BLaER1 treated with 17β-estradiol and CSF1 and Interleukin-3, amounts not matched to agents 10 nM and 100 nM (cell line): ENCODE measurements at regions not wholly inside any gene's neighbourhood (a gene's known extent, or its start where the extent isn't known, plus 50 kb on each side); places are given as distances from the start of the nearest gene placed in this dataset.

Experiments used
- H3K27ac ChIP-seq, 11 experiments: shearing (Covaris generic); formaldehyde crosslinking; 2 replicates each; pipeline ENCODE4 v1.8.1; 2022
- H3K27me3 ChIP-seq, 11 experiments: shearing (Covaris generic); formaldehyde crosslinking; 2 replicates each; pipeline ENCODE4 v1.8.1; 2022
- H3K36me3 ChIP-seq, 11 experiments: shearing (Covaris generic); formaldehyde crosslinking; 2 replicates each; pipeline ENCODE4 v1.8.1; 2022
- H3K4me1 ChIP-seq, 10 experiments: shearing (Covaris generic); formaldehyde crosslinking; 2 replicates each; pipeline ENCODE4 v1.8.1; 2022
- H3K4me2 ChIP-seq, 11 experiments: shearing (Covaris generic); formaldehyde crosslinking; 2 replicates each; pipeline ENCODE4 v1.8.1; 2022
- H3K4me3 ChIP-seq, 10 experiments: shearing (Covaris generic); formaldehyde crosslinking; 2 replicates each; pipeline ENCODE4 v1.8.1; 2022
- H3K9ac ChIP-seq, 11 experiments: shearing (Covaris generic); formaldehyde crosslinking; 2 replicates each; pipeline ENCODE4 v1.8.1; 2022
- H3K9me3 ChIP-seq, 11 experiments: shearing (Covaris generic); formaldehyde crosslinking; replicated peaks in 1 of 11; 2 replicates each; pipeline ENCODE4 v1.8.1; 2022
- H4K20me1 ChIP-seq, 11 experiments: shearing (Covaris generic); formaldehyde crosslinking; 2 replicates each; pipeline ENCODE4 v1.8.1; 2022
- Cebpa-rat ChIP-seq, 11 experiments: shearing (Covaris generic); IDR thresholded peaks; 2 replicates each; pipeline ENCODE4 v1.8.1; 2022

DNA sequence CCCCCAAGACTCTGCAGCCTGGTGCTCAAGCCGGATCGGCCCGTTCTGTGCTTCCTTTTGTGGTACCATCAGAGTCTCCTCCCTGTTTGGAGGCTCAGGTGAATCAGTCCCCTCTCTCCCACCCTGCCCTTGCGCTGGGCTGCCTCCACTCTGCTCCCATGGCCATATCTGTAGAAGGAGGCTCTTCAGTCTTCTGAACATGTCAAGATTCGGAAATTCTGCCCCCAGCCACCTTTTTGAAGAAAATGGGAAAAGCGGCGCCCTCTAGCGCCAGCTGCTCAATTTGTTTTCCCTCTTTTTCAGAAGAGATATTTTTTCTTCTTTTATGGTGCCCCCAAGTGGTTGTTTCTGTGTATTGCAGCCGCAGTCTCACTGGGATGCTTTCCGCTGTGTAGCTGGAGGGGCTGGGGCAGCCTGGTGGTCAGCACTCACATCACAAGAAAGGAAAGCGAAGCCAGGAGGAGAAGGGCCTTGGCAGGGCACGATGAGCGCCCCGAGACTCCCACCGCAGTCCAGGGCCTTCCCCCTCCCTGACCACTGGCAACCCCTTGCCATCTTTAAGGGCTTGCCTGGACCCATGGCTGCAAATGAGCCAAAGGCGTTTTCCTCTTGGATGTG, 58.4 kb upstream of the CACNA1E start:
- no peak for TF ChIP-seq Cebpa-rat (IDR thresholded peaks at IDR 0.05)
- Histone ChIP-seq H3K4me3 (no peak overlapping the region), H3K9me3 (no peaks in the 10 kb centered on the region), H3K9ac (no peak overlapping the region), H3K4me2 (peak overlapping the region in 7 of 11 experiments; percentile 5 to 60 (median 21); a peak in 10 of 22 replicates), H3K36me3 (no peaks in the 10 kb centered on the region), H3K27me3 (no peaks in the 10 kb centered on the region), H3K4me1 (peaks cover 10 to 30% (median 19%) of the 10 kb centered on the region in 10 experiments; a peak in 17 of 20 replicates), H4K20me1 (no peaks in the 10 kb centered on the region), H3K27ac (no peak overlapping the region)

DNA sequence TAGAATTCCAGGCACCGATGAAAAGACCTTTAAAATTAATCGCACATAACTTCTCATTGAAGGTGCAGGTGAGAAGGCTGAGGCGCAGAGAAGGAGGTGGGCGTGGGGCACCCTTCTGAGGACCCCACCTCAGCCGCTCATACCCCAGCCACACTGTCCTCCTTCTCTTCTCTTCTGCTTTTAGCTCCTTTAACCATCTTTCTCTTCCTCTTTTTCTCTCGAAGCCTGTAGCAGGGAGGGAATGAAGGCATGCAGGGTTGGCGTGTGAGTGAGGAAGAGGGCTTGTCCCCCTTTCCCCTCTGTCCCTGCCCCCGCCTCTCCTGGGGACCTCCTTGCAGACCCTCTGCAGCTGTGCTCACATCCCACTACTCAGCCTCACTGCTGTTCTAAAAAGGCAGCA, 57.8 kb upstream of the CACNA1E start:
- H4K20me1 ChIP-seq: no peaks in the 10 kb centered on the region
- H3K4me1 ChIP-seq: peaks cover 10 to 36% (median 20%) of the 10 kb centered on the region in 10 experiments; a peak in 17 of 20 replicates
- H3K27me3 ChIP-seq: no peaks in the 10 kb centered on the region
- TF ChIP-seq Cebpa-rat (IDR thresholded peaks at IDR 0.05): no peak
- H3K4me2 ChIP-seq: peak overlapping the region in 5 of 11 experiments; percentile 3 to 55 (median 6); a peak in 5 of 22 replicates
- H3K9me3 ChIP-seq: no peaks in the 10 kb centered on the region
- H3K4me3 ChIP-seq: no peak overlapping the region
- H3K36me3 ChIP-seq: no peaks in the 10 kb centered on the region
- H3K9ac ChIP-seq: no peak overlapping the region
- no peak overlapping the region for H3K27ac ChIP-seq

DNA sequence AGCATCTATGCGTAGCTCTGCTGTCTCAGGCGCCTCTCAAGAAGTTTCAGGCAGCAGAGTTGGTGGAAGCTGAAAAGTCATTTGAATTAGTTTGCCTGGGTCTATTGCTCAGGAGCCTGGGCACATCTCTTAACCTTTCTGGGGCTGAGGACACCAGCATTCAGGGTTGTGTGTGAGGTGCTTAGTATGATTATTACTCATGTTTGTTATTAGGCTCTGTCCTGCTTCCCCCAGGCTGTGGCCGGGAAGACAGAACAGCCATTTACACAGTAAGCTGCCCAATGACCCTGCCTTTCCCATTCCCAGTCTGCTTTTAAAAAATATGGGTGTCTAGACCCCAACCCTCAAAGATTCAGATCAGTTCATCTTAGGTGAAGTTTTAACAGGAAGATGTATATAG, 53.9 kb upstream of the CACNA1E start:
- Histone ChIP-seq H3K4me2 (peak overlapping the region in 2 of 11 experiments; percentile 28 to 30; a peak in 3 of 22 replicates), H3K9me3 (no peaks in the 10 kb centered on the region), H3K27ac (no peak overlapping the region; a peak in 1 of 22 replicates), H3K4me3 (no peak overlapping the region), H3K9ac (no peak overlapping the region; a peak in 1 of 22 replicates), H4K20me1 (no peaks in the 10 kb centered on the region), H3K36me3 (no peaks in the 10 kb centered on the region), H3K27me3 (no peaks in the 10 kb centered on the region), H3K4me1 (peaks cover 10 to 32% (median 20%) of the 10 kb centered on the region in 10 experiments; a peak in 17 of 20 replicates)
- TF ChIP-seq Cebpa-rat (IDR thresholded peaks at IDR 0.05): no peak

DNA sequence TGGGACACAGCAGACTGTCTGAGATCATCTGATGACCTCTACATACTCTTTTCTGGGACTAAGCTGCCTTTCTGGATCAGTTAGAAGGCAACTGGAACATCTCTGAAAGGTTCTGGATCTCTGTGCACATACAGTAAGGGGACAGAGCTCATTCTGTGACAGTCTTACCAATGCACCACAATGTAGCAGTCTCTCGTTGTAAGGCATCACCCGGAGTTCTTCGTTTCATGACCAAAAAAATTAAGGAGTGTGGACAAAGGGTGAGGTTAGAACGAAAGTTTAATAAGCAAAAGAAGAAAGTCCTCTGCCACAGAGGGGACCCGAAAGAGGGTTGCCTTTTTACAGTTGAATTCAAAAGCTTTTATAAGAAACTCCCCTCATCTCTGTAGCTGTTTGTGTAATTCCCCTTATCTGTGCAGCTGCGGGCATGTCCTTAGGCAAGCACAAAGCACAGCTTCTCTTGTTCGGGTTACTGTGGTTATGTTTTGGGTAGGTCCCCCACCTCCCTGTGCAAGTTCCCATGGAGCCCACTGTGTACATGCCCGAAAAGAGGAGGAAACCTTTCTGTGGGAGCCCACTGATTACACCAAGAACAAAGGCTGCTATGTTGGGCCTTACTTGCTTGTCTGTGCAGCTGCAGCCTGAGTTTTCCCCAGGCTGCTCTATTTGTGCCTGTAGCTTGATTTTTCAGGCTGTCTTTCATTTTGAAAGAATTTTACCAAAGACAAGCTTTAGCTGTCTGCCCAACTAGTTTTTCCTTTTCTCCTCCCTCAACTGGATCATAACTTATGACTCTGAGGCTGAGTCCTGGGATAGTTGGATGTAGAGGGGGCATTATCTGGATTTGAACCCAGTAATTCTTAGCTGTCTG, 53.1 kb upstream of the CACNA1E start:
- H3K9ac ChIP-seq: no peak overlapping the region; a peak in 1 of 22 replicates
- H3K36me3 ChIP-seq: no peaks in the 10 kb centered on the region
- no peak for TF ChIP-seq Cebpa-rat (IDR thresholded peaks at IDR 0.05)
- no peak overlapping the region for H3K4me3 ChIP-seq
- H3K9me3 ChIP-seq: no peaks in the 10 kb centered on the region
- H4K20me1 ChIP-seq: no peaks in the 10 kb centered on the region
- peaks cover 8 to 28% (median 15%) of the 10 kb centered on the region in 10 experiments; a peak in 17 of 20 replicates for H3K4me1 ChIP-seq
- H3K27ac ChIP-seq: peak overlapping the region in 1 of 11 experiments; percentile 27; a peak in 1 of 22 replicates
- no peaks in the 10 kb centered on the region for H3K27me3 ChIP-seq
- H3K4me2 ChIP-seq: peak overlapping the region in 5 of 11 experiments; percentile 19 to 30 (median 28); a peak in 5 of 22 replicates
